Erythroblast (primary cell): ENCODE measurements at regions not wholly inside any gene's neighbourhood (a gene's known extent, or its start where the extent isn't known, plus 50 kb on each side); places are given as distances from the start of the nearest gene placed in this dataset.
"Not testable (repeated sequence)": the region's sequence is repeated elsewhere in the genome, so short reads cannot be mapped to it uniquely, and the experiment has no call there.

Experiments
- GATA1 ChIP-seq: IDR thresholded peaks from 2 replicates; pipeline ENCODE4 v1.6.1; 2011; ENCODE audit warnings: low read depth, mild to moderate bottlenecking, control low read depth, low read length, moderate library complexity
- POLR2A ChIP-seq: IDR thresholded peaks from 2 replicates; pipeline ENCODE4 v1.6.1; 2011; ENCODE audit warnings: mild to moderate bottlenecking, low read length

DNA sequence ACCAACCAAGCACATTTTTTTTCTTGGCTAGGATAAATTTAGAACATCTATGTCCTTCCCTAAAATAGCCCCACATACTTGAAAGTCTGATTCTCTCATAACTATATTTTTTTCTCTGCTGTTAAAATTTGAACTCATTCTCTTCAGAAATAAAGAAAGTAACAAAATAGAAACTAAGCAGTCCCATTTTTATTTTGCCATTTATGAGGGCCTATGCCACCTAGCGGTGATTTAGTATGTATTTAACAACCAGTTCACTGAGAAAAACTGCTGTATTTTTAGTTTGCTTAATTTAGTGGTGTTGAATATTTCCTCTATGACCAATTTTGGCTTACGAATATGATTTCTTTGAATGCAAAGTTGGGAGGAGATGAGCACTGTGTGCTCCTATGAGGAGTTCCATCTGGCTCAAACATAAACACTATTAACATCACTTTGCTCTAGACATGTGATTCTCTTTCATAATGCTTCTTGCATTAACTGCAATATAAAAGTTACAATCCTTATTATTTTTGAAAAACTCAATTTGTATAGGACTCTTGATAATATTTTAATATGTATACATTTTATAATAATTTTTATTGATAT, 116.6 kb downstream of the SYT15B start:
- not testable (repeated sequence) for TF ChIP-seq POLR2A, GATA1
